HG03280 (cell line): ENCODE measurements at regions not wholly inside any gene's neighbourhood (a gene's known extent, or its start where the extent isn't known, plus 50 kb on each side); places are given as distances from the start of the nearest gene placed in this dataset.
"Not testable (repeated sequence)": the region's sequence is repeated elsewhere in the genome, so short reads cannot be mapped to it uniquely, and the experiment has no call there.

Source experiments
- ATAC-seq: cut with Tn5 transposase; IDR thresholded peaks from one replicate; pipeline ENCODE4 v1.9.1; 2021; ENCODE audit warnings: mild to moderate bottlenecking, moderate library complexity; ENCODE audit not compliant: unreplicated experiment

DNA sequence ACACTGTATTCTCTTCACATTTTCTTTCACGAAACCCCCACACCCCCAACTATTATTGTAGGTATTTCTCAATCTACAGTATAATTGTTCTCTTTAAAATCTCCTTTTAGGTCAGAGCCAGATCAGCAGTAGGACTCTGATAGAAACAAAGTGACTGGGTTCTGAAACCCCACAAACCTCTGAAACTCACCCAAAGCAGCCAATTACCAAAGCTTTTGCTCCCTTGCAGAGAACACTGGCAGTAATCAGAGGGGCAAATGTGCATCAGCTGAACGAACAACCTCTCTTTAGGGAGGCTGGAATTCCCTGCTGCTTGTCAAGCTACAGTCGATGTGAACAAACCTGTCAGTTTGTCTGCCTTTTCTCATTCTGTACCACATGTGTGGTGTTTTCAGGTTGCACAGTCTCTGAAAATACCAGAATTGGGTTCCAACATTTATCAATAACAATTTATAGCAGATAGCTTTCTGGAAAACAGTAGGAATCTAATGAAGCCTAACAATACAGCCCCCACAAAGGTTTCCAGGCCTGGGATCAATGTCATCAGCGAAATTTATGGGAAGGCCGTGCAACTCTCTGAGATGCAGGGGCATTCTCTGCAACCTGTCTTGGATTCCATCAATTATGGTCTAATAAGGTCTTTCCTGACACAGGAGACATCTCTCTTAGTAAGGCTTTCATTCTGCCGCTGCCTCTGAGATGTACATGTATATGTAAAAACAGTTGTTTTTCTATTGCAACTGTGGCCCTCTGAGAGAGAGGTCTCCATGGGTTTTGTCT, 395.9 kb downstream of the GPAT3 start:
- ATAC-seq: no peak

DNA sequence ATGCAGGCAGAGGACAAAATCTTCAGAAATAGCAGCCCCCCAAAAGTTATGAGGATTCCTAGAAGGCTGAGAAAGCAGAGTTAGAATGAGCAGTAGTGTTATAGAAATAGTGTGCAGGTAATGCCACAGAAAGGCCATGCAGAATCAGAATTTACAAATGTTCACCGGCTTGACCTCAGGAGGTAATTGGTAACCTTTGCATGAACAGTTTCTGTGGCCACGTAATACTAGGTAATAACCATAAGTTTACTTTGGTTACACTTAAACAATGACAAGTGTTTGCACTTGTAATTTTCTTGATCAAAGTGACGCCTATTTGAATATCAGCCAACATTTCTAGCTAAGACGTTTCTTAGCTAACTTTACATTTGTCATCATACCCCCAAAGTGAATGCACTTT, 393.6 kb downstream of the GPAT3 start:
- ATAC-seq: no peak

DNA sequence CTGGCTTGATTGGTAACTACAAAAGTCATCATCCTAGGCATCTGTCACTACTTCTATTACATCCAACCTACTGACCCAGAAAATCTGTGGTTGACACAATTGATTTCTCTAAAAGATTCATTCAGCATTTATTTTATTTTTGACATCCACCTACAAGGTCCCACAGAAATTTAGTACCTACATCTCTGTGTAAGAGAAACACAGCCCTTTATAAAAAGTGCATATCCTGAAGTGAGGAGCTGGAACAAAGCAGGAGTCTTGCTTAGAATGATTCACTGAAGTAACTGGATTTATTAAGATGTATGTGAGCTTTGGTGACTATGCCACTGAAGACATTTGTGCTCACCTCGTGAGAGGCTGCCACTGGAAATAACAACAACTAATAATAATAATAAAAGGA, 391.0 kb downstream of the GPAT3 start:
- ATAC-seq: no peak

DNA sequence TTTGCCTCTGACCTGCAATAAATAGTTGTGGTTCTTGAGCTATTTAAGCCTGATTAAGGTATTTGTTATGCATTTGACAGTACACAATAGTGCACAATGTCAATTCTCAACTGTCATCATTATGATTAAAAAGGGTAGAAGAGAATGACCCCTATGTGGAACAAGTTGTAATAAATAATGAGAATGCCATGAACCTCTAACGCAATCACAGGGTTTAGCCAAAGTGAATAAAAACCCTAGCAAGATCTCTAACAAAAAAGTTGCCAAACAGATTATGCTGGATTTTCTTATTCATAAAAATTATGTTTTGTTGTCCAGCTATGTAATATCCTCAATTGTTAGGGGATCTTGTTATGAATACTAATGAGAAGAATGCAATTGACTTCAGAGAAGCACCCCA, 387.4 kb downstream of the GPAT3 start:
- no peak for ATAC-seq

DNA sequence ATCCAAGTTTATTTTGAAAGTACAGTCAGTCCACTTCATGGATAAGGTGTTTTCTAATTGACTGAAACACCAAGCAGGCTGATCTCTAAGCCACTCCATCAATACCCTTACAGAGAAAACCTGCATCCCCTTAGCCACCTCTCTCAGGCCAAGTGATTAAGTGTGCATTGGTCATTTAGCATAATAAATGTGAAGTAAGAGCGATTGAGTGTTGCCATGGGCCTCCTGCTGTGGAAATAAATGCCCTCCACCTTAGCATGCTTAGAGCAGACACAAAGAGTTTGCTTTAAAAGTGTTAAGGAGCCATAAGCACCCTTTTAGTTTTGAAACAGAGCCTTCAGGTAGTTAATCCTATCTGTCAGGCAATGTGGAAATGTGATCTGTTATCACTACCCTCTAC, 386.5 kb downstream of the GPAT3 start:
- no peak for ATAC-seq

DNA sequence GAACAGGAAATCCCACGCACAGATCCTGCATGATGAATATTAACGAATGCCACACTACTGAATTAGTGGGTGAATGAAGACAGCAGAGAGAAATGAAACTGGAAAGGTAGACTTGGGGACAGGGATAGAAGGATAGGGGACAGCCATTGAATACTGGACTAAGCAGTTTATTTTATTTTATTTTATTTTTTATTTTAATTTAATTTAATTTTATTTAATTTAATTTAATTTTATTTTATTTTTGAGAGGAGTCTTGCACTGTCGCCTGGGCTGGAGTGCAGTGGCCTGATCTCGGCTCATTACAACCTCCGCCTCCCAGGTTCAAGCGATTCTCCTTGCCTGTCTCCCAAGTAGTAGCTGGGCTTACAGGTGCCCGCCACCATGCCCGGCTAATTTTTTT, 385.2 kb downstream of the GPAT3 start:
- ATAC-seq: no peak

DNA sequence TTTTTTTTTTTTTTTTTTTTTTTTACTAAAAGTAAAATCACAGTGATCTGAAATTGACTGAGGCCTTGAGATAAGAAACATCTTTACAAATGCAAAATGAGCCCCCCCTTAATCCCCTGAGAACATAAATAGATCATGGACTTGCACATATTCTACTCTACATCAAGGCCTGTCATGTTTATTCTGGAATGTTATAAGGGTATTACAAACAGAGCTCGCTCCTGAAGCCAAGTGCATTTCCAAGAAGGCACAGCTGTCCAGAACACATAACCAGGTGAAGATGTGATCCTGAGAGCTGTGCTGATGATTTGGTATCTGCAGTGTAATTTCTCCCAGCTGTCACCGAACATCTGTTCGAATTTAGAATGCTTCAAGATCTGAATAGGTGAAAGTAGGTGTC, 384.5 kb downstream of the GPAT3 start:
- no peak for ATAC-seq

DNA sequence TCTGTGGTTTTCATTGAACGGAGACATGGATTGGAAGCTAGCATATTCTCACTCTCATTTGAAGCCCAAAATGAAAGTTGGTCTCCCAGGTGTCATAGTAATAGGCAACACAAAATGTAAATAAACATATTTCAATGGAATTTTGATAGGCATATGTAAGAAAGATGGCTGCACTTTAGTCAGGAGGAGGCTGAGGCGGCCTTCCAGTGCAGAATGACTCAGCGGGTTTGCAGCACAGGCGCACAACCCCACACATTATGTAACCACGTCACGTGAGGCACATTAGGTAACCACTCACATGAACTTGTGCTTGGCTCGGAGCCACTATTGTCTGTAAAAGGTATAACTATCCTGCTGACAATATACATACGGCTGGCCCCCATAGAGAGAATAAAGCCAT, 381.7 kb downstream of the GPAT3 start:
- no peak for ATAC-seq

DNA sequence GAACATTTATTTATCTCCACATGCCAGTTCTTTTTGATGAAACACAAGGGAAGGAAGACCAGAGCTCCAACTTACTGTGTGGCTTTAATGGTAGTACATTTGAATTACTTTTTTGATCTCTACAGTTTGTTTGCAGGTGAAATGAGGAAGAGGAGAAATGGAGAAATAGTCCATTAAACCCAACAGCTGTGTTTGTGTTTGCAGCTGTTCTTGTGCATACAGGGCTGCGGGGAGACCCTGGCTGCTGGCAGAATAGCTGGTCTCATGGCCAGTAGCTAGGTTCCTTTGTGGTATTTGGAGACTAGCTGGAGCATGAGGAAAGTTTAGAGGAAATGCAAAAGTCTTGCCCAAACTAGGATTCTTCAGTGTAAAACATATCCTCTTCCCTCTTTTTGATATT, 374.8 kb downstream of the GPAT3 start:
- ATAC-seq: no peak

DNA sequence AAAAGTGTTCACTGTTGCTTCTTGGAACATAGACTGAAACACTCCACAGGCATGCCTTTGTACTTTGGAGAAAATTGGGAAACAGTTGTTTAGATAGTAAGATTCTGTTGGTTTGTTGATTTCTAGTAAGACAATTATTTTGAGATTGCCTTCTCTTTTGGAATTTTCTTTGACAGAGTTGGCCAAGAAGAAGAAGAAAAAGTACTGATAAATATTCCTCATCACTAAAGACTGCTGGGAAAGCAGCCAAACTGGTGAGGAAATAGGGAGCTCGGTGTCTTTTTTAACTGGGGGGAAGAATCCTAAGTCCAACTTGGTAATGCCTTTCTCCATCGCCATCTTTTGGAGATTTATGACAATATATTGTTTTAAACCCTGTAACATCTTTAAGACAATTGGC, 370.7 kb downstream of the GPAT3 start:
- no peak for ATAC-seq

DNA sequence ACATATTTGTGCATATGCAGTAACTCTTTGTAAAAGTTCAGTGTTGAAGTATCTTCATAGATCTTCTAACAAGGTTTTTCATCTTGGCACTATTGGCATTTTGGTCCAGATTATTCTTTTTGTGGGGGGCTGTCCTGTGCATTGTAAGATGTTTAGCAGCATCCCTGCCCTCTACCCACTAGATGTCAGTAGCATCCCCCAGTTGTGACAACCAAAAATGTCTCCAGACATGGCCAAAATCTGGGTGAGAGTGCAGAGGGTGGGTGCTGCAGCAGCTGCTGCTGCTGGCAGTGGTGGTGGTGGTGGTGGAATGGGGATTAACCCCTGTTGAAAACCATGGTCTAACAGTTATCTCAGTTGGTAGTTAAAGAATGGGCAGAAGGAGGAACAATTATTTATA, 370.0 kb downstream of the GPAT3 start:
- ATAC-seq: no peak

DNA sequence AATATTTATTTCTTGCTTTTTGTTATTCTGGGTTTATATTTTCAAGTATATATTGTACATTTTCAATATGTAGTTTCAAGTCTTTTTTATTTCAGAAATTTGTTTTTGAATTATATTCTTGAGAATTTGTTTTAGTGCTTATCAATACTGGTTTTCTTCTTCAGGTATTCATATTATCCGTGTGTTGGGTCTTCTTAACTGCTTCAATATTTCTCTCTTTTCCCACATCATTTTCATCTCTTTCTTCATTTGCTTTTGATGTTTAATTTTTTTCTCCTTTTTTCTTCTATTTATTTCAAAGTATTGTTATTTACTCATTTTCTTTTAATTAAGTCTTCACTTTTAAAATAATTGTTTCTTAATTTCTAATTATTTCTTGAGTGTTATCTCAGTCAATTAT, 367.8 kb downstream of the GPAT3 start:
- not testable (repeated sequence) for ATAC-seq

DNA sequence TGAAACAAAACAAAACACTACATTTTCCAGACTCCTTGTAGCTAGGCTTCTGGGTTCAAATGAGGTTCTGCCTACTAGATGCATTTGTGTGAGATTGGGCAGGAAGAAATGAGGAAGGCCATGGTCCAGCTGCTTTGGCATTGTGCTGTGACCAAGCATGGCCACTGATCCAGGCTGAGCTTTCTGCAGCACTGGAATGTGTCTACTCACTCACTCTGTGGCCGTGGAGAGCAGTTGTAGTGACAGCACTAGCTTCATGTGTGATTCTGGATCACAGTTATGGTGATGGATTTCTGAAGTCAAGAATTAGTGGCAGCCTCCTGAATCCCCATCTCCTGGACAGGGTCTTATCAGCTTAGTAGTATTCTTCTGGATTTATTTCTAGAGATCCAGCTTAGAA, 358.9 kb downstream of the GPAT3 start:
- no peak for ATAC-seq

DNA sequence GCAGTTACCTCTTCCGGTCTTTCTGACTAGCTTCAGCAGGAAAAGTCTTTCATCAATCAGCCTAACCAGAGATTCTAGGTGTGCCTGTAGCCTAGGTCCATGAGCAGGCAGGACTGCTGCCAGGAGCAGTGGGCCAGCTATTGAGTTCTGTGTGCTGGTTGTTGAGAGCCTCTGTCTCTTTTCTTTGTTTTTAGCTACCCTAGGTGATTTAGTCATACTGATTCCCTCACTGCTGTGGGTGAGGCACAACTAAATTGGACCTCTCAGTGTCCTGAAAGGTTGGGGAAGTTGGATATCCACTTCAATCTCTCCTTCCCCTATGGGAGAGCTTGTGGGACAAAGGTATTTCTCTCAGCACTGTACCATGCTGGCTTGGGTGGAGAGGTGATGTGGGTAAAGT, 354.9 kb downstream of the GPAT3 start:
- no peak for ATAC-seq

DNA sequence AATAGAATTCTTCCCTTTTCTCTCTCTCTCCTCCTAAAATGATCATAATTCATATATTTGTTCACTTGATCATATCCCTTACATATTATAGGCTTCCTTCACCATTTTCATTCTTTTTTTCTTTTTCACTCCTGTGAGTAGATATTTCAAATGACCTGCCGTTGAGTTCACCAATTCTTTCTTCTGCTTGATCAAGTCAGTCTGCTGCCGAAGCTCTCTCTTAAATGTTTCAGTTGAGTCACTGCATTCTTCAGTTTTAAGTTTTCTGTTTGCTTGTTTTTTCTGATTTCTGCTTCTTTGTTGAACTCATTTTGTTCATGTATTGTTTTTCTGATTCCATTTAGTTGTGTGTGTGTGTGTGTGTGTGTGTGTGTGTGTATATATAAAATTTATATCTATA, 354.3 kb downstream of the GPAT3 start:
- no peak for ATAC-seq

DNA sequence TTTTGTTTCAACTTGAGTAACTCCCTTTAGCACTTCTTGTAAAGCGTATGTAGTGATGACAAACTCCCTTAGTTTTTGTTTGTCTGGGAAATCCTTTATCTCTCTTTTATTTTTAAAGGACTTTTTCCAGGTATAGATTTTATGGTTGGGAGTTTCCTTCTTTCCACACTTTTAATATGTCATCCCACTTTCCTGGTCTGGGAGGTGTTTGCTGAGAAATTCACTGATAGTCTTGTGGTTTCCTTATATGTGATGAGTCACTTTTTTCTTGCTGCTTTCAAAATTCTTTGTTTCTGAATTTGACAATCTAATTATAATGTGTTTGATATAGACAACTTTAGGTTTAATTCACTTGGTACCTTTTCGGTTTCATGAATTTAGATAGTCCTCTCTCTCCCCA, 353.9 kb downstream of the GPAT3 start:
- no peak for ATAC-seq

DNA sequence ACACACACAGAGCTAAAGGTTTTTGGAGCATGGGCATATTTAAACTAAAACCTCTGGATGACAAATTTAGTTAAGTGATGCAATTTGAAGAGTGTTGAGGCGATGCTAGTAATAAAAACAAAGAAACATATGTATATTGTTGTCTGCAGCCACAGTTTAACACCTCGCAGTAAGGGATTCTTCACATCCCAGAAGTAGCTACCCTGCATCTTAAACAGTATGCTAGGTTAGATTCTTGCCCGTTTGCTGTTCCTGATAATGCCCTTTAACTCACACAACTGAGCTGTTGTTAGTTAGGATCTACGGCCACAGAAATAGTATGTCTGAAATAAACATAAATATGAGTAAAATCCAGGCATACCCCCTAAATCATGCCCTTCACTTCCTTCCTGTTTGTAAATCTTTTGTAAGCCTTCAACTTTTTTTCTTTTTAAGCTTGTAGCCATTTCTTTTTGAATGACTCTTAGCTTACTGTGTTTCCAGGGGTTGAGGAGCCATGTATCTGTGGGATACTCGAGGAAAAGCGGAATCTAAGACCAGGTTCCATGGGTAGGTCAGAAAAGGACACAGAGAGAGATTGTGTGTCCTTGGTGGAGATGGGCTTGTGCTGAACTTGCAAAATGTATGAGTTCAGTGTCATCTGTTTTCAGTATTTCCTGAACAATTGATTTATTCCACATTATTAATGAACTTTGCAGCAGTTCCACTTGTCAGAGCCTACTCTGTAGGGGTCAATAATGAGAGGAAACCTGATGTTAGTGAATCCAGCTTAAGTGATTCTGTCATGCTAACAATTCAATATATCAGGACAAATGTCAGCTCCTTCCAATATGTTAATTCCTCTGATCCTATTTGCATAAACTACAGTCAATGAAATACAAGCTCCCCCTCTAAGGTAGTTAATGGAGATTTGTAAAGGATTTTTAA, 349.6 kb downstream of the GPAT3 start:
- ATAC-seq: no peak

DNA sequence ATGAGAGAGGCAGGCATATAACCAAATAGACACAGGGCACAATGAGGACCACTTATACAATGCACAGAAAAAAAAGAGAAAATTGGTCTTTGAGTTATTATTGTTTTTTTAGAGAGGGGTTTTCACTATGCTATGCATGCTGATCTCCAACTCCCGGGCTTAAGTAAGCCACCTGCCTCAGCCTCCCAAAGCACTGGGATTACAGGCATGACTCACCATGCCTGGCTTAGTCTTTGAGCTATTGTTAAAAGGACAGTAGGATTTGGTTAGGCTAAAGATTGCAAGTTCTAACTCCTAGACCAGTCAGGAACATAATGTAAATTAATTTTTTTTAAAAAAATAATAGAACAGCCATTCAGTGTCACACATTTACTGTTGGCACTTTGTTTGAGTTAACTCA, 340.1 kb downstream of the GPAT3 start:
- ATAC-seq: no peak

DNA sequence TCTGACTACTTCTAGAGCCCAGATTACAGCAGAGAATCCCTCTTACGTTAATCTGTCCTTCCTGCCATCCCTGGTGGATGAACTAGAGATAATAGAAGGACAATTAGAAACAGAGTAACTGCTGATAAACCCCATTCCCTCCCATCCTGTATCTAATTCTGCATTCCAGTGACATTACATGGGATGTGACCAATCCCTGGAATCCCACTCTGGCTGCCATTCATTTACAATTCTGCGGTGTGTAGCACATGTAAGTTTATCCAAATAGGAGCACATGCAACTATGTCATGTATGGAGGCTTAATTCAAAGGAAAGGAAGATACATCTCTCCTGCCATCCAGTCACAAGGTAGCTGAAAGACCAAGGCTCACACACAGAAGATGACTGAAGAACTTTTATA, 339.5 kb downstream of the GPAT3 start:
- ATAC-seq: no peak

DNA sequence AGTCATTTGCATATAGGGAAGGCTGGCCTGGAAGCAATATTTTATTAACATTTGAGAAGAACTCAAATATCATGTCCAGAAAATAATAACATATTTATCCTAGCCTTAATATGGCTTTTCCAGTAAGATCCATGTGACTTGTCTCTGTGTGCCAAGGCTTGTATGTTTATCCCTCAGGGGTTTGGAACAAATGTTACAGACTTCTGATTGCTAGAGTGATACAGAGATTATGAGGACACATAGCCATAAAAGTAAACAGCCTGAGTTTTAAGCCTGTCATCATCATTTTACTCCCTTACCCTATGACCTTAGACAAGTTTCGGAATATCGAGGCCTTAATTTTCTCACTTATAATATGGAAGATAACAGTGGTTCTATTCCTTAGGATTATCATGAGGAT, 338.1 kb downstream of the GPAT3 start:
- ATAC-seq: no peak

DNA sequence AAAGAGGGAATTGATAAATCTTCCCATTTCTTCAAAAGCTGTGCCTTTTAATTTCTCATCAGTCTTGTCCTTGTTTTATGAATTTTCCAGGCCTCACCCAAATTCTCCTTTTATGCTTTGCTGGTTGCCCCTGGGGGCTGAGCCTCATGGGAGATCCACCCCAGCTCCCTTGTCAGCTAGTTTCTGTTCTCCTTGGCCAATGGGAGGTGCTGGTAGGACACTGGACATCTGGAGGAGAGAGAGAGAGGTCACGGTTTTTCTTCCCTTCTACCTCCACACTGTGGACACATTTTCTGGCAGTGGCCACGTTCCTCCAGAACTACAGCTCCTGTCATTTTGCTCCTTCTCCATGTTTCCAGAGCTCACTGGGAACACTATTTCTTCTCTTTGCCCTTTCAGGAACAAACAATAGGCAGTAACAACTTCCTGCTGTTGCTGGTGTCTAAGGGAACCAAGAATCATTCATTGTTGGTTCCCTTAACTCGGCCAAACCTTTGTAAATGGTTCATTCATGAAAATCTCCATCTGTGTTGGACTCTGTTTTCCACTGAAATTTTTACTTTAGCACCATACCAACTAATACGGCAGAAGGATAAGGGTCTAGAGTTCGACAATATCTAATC, 334.5 kb downstream of the GPAT3 start:
- ATAC-seq: no peak
